Kidney (tissue), 13 donors: ENCODE measurements at regions not wholly inside any gene's neighbourhood (a gene's known extent, or its start where the extent isn't known, plus 50 kb on each side); places are given as distances from the start of the nearest gene placed in this dataset.
A peak's percentile ranks its signal among the peaks of the same experiment; 100 is the strongest.

ENCODE experiments used
- DNase-seq, 5 donors: peaks; one replicate each; pipeline ENCODE4 v3.0.0-alpha.2; 2013 to 2020
- FAIRE-seq: peaks from 2 replicates; lab custom pipeline; 2012; peaks lifted over from hg19 to GRCh38; lab: Jason Lieb, UNC
- H3K27ac ChIP-seq, 2 donors: one replicate each; pipeline ENCODE4 v1.7.0; 2013; ENCODE audit warnings: low read depth in 2 of 2, low read length in 2 of 2, inconsistent platforms in 1 of 2
- H3K27me3 ChIP-seq: one replicate; pipeline ENCODE4 v1.7.1; 2013; ENCODE audit warnings: low read length, inconsistent platforms; ENCODE audit not compliant: control insufficient read depth, insufficient read depth
- H3K36me3 ChIP-seq, 3 donors: one replicate each; pipeline versions ENCODE4 v1.7.0 to v1.7.1; 2013; ENCODE audit warnings: low read length in 3 of 3, control low read depth in 1 of 3, inconsistent platforms in 1 of 3; ENCODE audit not compliant: insufficient read depth in 3 of 3, control insufficient read depth in 2 of 3
- H3K4me1 ChIP-seq, 3 donors: one replicate each; pipeline versions ENCODE4 v1.7.0 to v1.7.1; 2013; ENCODE audit warnings: low read length in 3 of 3, inconsistent platforms in 1 of 3, low read depth in 1 of 3; ENCODE audit not compliant: control insufficient read depth in 2 of 3, insufficient read depth in 2 of 3
- H3K4me3 ChIP-seq, 3 donors: one replicate each; pipeline versions ENCODE4 v1.7.0 to v1.8.1; 2013; ENCODE audit warnings: low read length in 3 of 3, control low read depth in 1 of 3, inconsistent platforms in 1 of 3
- H3K9ac ChIP-seq, 3 donors: one replicate each; pipeline versions ENCODE4 v1.7.0 to v1.7.1; 2013; ENCODE audit warnings: low read length in 3 of 3, control low read depth in 1 of 3, inconsistent platforms in 1 of 3
- H3K9me3 ChIP-seq, 3 donors: one replicate each; pipeline versions ENCODE4 v1.7.0 to v1.7.1; 2013; ENCODE audit warnings: low read length in 3 of 3, control low read depth in 1 of 3, inconsistent platforms in 1 of 3; ENCODE audit not compliant: control insufficient read depth in 2 of 3, insufficient read depth in 1 of 3
- CTCF ChIP-seq: IDR thresholded peaks from 3 replicates; pipeline ENCODE4 v1.5.1; 2012; ENCODE audit warnings: mild to moderate bottlenecking, moderate library complexity, borderline replicate concordance; ENCODE audit not compliant: insufficient read depth; ENCODE audit errors: extremely low read depth
- intact Hi-C: fragments of 100-400 bp; cut with DNase I; formaldehyde crosslinking; loops from one replicate; pipeline ENCODE4 v1.11.1; 2022
- donor health status: control.
- donor health status: control.
- donor health status: control.
- donor health status: control.
- donor health status: control.
- donor health status: DM: yes; HTN: yes; CAD: no.
- donor health status: Normal renal cell carcinoma (clear cell type).

GRCh38 chr6:76422511-76423213 is 350.2 kb upstream of the IMPG1 start:
- Histone ChIP-seq H3K36me3 (no peaks in the 10 kb centered on the region), H3K4me1 (no peaks in the 10 kb centered on the region), H3K9ac (no peak overlapping the region), H3K27me3 (no peaks in the 10 kb centered on the region), H3K4me3 (no peak overlapping the region), H3K27ac (no peak overlapping the region), H3K9me3 (no peaks in the 10 kb centered on the region)
- intact Hi-C loops = no loop called here
- no peak for TF ChIP-seq CTCF
- FAIRE-seq (no peak), DNase-seq (no peak)

GRCh38 chr6:76420094-76420493 is 347.6 kb upstream of the IMPG1 start:
- H3K4me3 ChIP-seq = no peak overlapping the region
- H3K9ac ChIP-seq = no peak overlapping the region
- H3K9me3 ChIP-seq = no peaks in the 10 kb centered on the region
- no peak for DNase-seq
- FAIRE-seq = no peak
- H3K27me3 ChIP-seq = no peaks in the 10 kb centered on the region
- intact Hi-C loops = no loop called here
- H3K36me3 ChIP-seq = no peaks in the 10 kb centered on the region
- no peaks in the 10 kb centered on the region for H3K4me1 ChIP-seq
- TF ChIP-seq CTCF = no peak
- H3K27ac ChIP-seq = no peak overlapping the region

GRCh38 chr6:76418560-76419223 is 346.2 kb upstream of the IMPG1 start:
- Histone ChIP-seq H3K9ac (no peak overlapping the region), H3K27me3 (no peaks in the 10 kb centered on the region), H3K9me3 (no peaks in the 10 kb centered on the region), H3K27ac (no peak overlapping the region), H3K36me3 (no peaks in the 10 kb centered on the region), H3K4me3 (no peak overlapping the region), H3K4me1 (no peaks in the 10 kb centered on the region)
- FAIRE-seq (no peak), DNase-seq (peak in 2 of 5 donors; percentile 8 to 19)
- intact Hi-C loops = no loop called here
- no peak for TF ChIP-seq CTCF
